Keratinocyte (primary cell): ENCODE measurements at regions not wholly inside any gene's neighbourhood (a gene's known extent, or its start where the extent isn't known, plus 50 kb on each side); places are given as distances from the start of the nearest gene placed in this dataset.

Experiments used
- DNase-seq: peaks from one replicate; pipeline ENCODE4 v3.0.0-alpha.2; 2011; ENCODE audit warnings: low read depth, missing footprints, low spot score
- FAIRE-seq: peaks from 2 replicates; lab custom pipeline; 2011; peaks lifted over from hg19 to GRCh38; lab: Jason Lieb, UNC
- H2AFZ ChIP-seq: 2 replicates; pipeline ENCODE4 v1.6.0; 2012; ENCODE audit warnings: low read length, control low read depth, inconsistent platforms; ENCODE audit not compliant: control insufficient read depth
- H3K27ac ChIP-seq: 2 replicates; pipeline ENCODE4 v1.5.1; 2011; ENCODE audit warnings: low read length; ENCODE audit not compliant: control insufficient read depth, insufficient read depth
- H3K27me3 ChIP-seq: 3 replicates; pipeline ENCODE4 v1.6.0; 2011; ENCODE audit warnings: low read length; ENCODE audit not compliant: control insufficient read depth, insufficient read depth; ENCODE audit errors: extremely low read depth
- H3K36me3 ChIP-seq, 2 experiments: 2 replicates in 1 of 2; 3 replicates in 1 of 2; pipeline ENCODE4 v1.5.1; 2011; ENCODE audit warnings: low read length in 2 of 2, mild to moderate bottlenecking in 1 of 2; ENCODE audit not compliant: control insufficient read depth in 2 of 2, insufficient read depth in 2 of 2; ENCODE audit errors: extremely low read depth in 1 of 2
- H3K4me1 ChIP-seq: 3 replicates; pipeline ENCODE4 v1.5.1; 2011; ENCODE audit warnings: low read length; ENCODE audit not compliant: control insufficient read depth, insufficient read depth; ENCODE audit errors: extremely low read depth
- H3K4me2 ChIP-seq: 3 replicates; pipeline ENCODE4 v1.6.0; 2011; ENCODE audit warnings: low read depth, low read length; ENCODE audit not compliant: control insufficient read depth, insufficient read depth; ENCODE audit errors: extremely low read depth
- H3K4me3 ChIP-seq, 3 experiments: fragments of 200-600 bp in 1 of 3; sonication (generic) in 1 of 3; 2 replicates in 2 of 3; 3 replicates in 1 of 3; pipeline ENCODE4 v1.5.1; 2011 to 2016; ENCODE audit warnings: low read length in 3 of 3, mild to moderate bottlenecking in 3 of 3, control low read depth in 2 of 3, inconsistent platforms in 1 of 3, low read depth in 1 of 3, mixed read lengths in 1 of 3, mixed run types in 1 of 3, moderate library complexity in 1 of 3; ENCODE audit not compliant: control insufficient read depth in 2 of 3, insufficient read depth in 2 of 3; ENCODE audit errors: extremely low read depth in 1 of 3
- H3K79me2 ChIP-seq: 2 replicates; pipeline ENCODE4 v1.6.0; 2012; ENCODE audit warnings: low read length; ENCODE audit not compliant: control insufficient read depth, insufficient read depth
- H3K9ac ChIP-seq: 3 replicates; pipeline ENCODE4 v1.6.0; 2011; ENCODE audit warnings: low read length; ENCODE audit not compliant: control insufficient read depth, insufficient read depth; ENCODE audit errors: extremely low read depth
- H3K9me1 ChIP-seq: 3 replicates; pipeline ENCODE4 v1.6.0; 2011; ENCODE audit warnings: low read length; ENCODE audit not compliant: control insufficient read depth, insufficient read depth; ENCODE audit errors: extremely low read depth
- H3K9me3 ChIP-seq: 2 replicates; pipeline ENCODE4 v1.5.1; 2012; ENCODE audit warnings: low read depth, low read length; ENCODE audit not compliant: control insufficient read depth
- H4K20me1 ChIP-seq: 3 replicates; pipeline ENCODE4 v1.6.0; 2011; ENCODE audit warnings: low read length; ENCODE audit not compliant: control insufficient read depth, insufficient read depth; ENCODE audit errors: extremely low read depth
- CTCF ChIP-seq, 3 experiments: IDR thresholded peaks in 1 of 3; conservative IDR thresholded peaks in 1 of 3; optimal IDR thresholded peaks in 1 of 3; 2 replicates in 2 of 3; 3 replicates in 1 of 3; pipeline versions ENCODE3 to v1.5.1; 2011; ENCODE audit warnings: low read length in 3 of 3, mild to moderate bottlenecking in 3 of 3, moderate library complexity in 2 of 3, control low read depth in 1 of 3, inconsistent platforms in 1 of 3; ENCODE audit not compliant: insufficient read depth in 2 of 3; ENCODE audit errors: extremely low read depth in 1 of 3
- EZH2 ChIP-seq: IDR thresholded peaks from one replicate; pipeline ENCODE4 v1.6.1; 2012; ENCODE audit warnings: inconsistent platforms, mild to moderate bottlenecking, low read length, moderate library complexity
- dilution Hi-C: fragments of 300-500 bp; cut with MboI; formaldehyde crosslinking; loops from one replicate; pipeline ENCODE4 v1.7.0; 2020; ENCODE audit warnings: low sequenced_read_pairs; ENCODE audit not compliant: extremely low pct_ligation_motif_present

- Histone ChIP-seq H3K4me3 (no peak overlapping the region), H3K9ac (no peak overlapping the region), H2AFZ (no peak overlapping the region), H3K79me2 (no peaks in the 10 kb centered on the region), H3K9me1 (no peaks in the 10 kb centered on the region), H4K20me1 (no peaks in the 10 kb centered on the region), H3K36me3 (no peaks in the 10 kb centered on the region), H3K27me3 (no peaks in the 10 kb centered on the region), H3K4me1 (no peaks in the 10 kb centered on the region), H3K9me3 (no peaks in the 10 kb centered on the region), H3K4me2 (no peak overlapping the region), H3K27ac (no peak overlapping the region)
- TF ChIP-seq EZH2 (no peak), CTCF (optimal IDR thresholded peaks at IDR 0.05 in 1 of 3, IDR thresholded peaks at IDR 0.05 in 1 of 3, conservative IDR thresholded peaks at IDR 0.05 in 1 of 3; ENCODE audit: extremely low read depth in 1 of 3, insufficient read depth in 2 of 3, low read length in 3 of 3) (no peak)
- FAIRE-seq = no peak
- dilution Hi-C loops = no loop called here
- no peak for DNase-seq
These were observed 266.5 kb upstream of the ITGA1 start for GRCh38 chr5:52521236-52521635.

DNA sequence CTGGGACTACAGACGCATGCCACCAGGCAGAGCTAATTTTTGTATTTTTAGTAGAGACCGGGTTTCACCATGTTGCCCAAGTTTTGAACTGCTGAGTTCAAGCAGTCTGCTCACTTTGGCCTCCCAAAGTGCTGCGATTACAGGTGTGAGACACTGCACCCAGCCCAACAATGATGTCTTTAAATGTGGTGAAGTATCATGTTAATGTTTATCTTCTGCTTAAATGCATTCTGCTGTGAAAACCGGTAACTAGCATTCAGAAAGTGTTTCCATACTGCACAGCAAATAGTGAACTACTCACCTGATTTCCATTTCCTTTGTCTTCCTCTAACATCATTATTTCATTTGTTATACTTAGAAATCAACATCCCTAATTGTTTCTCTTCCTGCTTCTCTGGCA lies 264.0 kb upstream of the ITGA1 start:
- H3K27ac ChIP-seq = no peak overlapping the region
- H3K9me1 ChIP-seq = no peaks in the 10 kb centered on the region
- DNase-seq (no peak), FAIRE-seq (no peak)
- H2AFZ ChIP-seq = no peak overlapping the region
- H3K79me2 ChIP-seq = no peaks in the 10 kb centered on the region
- H3K4me3 ChIP-seq = no peak overlapping the region
- no peaks in the 10 kb centered on the region for H3K27me3 ChIP-seq
- dilution Hi-C loops = no loop called here
- H3K4me2 ChIP-seq = no peak overlapping the region
- no peaks in the 10 kb centered on the region for H4K20me1 ChIP-seq
- H3K9me3 ChIP-seq = no peaks in the 10 kb centered on the region
- TF ChIP-seq CTCF (optimal IDR thresholded peaks at IDR 0.05 in 1 of 3, IDR thresholded peaks at IDR 0.05 in 1 of 3, conservative IDR thresholded peaks at IDR 0.05 in 1 of 3; ENCODE audit: extremely low read depth in 1 of 3, insufficient read depth in 2 of 3, low read length in 3 of 3) (no peak), EZH2 (no peak)
- H3K4me1 ChIP-seq = no peaks in the 10 kb centered on the region
- no peaks in the 10 kb centered on the region for H3K36me3 ChIP-seq
- no peak overlapping the region for H3K9ac ChIP-seq
